ENCODE measurements at regions not wholly inside any gene's neighbourhood (a gene's known extent, or its start where the extent isn't known, plus 50 kb on each side); places are given as distances from the start of the nearest gene placed in this dataset.

DNA sequence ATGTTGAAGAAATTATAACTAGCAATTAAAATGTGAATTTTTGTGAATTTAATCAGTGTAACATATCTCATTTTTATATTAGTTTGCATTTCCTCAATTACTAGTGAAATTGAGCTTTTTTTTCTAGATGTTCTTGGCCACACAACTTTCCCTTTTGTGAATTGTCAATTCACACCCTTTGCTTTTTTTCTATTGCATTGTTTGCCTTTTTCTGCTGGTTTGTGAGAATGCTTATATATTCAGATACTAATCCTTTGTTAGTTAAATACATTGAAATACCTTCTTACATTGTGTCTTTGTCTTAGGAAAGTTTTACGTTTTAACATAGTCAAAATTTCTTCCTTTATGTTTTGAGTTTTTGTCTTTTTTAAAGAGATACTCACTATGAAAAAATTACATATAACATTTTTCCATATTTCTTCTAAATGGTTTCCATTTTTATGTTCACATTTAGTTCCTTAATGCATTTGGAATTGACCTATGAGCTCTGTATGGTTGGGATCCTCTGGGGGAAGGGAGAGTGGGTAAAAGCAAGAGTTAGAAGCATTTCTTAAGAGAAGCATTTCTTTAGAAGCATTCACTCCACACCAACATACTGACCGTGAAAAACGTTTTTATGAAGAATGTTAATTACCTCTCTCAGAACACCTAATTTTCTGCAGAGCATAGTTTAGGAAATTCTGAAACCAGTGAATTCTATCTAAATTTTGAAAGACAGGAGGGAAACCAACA lies 126.0 kb downstream of the CAPZA3 start (continued):
- TF ChIP-seq, protein P1, sequence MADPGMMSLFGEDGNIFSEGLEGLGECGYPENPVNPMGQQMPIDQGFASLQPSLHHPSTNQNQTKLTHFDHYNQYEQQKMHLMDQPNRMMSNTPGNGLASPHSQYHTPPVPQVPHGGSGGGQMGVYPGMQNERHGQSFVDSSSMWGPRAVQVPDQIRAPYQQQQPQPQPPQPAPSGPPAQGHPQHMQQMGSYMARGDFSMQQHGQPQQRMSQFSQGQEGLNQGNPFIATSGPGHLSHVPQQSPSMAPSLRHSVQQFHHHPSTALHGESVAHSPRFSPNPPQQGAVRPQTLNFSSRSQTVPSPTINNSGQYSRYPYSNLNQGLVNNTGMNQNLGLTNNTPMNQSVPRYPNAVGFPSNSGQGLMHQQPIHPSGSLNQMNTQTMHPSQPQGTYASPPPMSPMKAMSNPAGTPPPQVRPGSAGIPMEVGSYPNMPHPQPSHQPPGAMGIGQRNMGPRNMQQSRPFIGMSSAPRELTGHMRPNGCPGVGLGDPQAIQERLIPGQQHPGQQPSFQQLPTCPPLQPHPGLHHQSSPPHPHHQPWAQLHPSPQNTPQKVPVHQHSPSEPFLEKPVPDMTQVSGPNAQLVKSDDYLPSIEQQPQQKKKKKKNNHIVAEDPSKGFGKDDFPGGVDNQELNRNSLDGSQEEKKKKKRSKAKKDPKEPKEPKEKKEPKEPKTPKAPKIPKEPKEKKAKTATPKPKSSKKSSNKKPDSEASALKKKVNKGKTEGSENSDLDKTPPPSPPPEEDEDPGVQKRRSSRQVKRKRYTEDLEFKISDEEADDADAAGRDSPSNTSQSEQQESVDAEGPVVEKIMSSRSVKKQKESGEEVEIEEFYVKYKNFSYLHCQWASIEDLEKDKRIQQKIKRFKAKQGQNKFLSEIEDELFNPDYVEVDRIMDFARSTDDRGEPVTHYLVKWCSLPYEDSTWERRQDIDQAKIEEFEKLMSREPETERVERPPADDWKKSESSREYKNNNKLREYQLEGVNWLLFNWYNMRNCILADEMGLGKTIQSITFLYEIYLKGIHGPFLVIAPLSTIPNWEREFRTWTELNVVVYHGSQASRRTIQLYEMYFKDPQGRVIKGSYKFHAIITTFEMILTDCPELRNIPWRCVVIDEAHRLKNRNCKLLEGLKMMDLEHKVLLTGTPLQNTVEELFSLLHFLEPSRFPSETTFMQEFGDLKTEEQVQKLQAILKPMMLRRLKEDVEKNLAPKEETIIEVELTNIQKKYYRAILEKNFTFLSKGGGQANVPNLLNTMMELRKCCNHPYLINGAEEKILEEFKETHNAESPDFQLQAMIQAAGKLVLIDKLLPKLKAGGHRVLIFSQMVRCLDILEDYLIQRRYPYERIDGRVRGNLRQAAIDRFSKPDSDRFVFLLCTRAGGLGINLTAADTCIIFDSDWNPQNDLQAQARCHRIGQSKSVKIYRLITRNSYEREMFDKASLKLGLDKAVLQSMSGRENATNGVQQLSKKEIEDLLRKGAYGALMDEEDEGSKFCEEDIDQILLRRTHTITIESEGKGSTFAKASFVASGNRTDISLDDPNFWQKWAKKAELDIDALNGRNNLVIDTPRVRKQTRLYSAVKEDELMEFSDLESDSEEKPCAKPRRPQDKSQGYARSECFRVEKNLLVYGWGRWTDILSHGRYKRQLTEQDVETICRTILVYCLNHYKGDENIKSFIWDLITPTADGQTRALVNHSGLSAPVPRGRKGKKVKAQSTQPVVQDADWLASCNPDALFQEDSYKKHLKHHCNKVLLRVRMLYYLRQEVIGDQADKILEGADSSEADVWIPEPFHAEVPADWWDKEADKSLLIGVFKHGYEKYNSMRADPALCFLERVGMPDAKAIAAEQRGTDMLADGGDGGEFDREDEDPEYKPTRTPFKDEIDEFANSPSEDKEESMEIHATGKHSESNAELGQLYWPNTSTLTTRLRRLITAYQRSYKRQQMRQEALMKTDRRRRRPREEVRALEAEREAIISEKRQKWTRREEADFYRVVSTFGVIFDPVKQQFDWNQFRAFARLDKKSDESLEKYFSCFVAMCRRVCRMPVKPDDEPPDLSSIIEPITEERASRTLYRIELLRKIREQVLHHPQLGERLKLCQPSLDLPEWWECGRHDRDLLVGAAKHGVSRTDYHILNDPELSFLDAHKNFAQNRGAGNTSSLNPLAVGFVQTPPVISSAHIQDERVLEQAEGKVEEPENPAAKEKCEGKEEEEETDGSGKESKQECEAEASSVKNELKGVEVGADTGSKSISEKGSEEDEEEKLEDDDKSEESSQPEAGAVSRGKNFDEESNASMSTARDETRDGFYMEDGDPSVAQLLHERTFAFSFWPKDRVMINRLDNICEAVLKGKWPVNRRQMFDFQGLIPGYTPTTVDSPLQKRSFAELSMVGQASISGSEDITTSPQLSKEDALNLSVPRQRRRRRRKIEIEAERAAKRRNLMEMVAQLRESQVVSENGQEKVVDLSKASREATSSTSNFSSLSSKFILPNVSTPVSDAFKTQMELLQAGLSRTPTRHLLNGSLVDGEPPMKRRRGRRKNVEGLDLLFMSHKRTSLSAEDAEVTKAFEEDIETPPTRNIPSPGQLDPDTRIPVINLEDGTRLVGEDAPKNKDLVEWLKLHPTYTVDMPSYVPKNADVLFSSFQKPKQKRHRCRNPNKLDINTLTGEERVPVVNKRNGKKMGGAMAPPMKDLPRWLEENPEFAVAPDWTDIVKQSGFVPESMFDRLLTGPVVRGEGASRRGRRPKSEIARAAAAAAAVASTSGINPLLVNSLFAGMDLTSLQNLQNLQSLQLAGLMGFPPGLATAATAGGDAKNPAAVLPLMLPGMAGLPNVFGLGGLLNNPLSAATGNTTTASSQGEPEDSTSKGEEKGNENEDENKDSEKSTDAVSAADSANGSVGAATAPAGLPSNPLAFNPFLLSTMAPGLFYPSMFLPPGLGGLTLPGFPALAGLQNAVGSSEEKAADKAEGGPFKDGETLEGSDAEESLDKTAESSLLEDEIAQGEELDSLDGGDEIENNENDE (IDR thresholded peaks at IDR 0.05; ENCODE audit: insufficient replicate concordance, low read length): peak; percentile 97

All from H1 (cell line).